IPS-20b (cell line): ENCODE measurements at regions not wholly inside any gene's neighbourhood (a gene's known extent, or its start where the extent isn't known, plus 50 kb on each side); places are given as distances from the start of the nearest gene placed in this dataset.

Source experiments
- H3K27ac ChIP-seq: one replicate; pipeline ENCODE4 v1.5.1; 2013; ENCODE audit warnings: low read length
- H3K27me3 ChIP-seq: 2 replicates; pipeline ENCODE4 v1.6.1; 2013; ENCODE audit warnings: mild to moderate bottlenecking, low read length, inconsistent platforms; ENCODE audit not compliant: insufficient read depth
- H3K36me3 ChIP-seq: 2 replicates; pipeline ENCODE4 v1.6.1; 2013; ENCODE audit warnings: low read depth, mild to moderate bottlenecking, inconsistent platforms, low read length, moderate library complexity; ENCODE audit not compliant: insufficient read depth
- H3K4me1 ChIP-seq: 2 replicates; pipeline ENCODE4 v1.6.1; 2013; ENCODE audit warnings: mild to moderate bottlenecking, control low read depth, inconsistent platforms, low read length, moderate library complexity; ENCODE audit not compliant: insufficient read depth
- H3K4me3 ChIP-seq: 2 replicates; pipeline ENCODE4 v1.5.1; 2013; ENCODE audit warnings: mild to moderate bottlenecking, low read length, inconsistent platforms
- H3K9ac ChIP-seq: 2 replicates; pipeline ENCODE4 v1.6.1; 2013; ENCODE audit warnings: low read depth, mild to moderate bottlenecking, inconsistent platforms, low read length, moderate library complexity
- H3K9me3 ChIP-seq: 2 replicates; pipeline ENCODE4 v1.6.1; 2013; ENCODE audit warnings: mild to moderate bottlenecking, low read depth, low read length, inconsistent platforms; ENCODE audit not compliant: insufficient read depth

- Histone ChIP-seq H3K4me3 (no peak overlapping the region), H3K9ac (no peak overlapping the region), H3K36me3 (no peaks in the 10 kb centered on the region), H3K4me1 (no peaks in the 10 kb centered on the region), H3K27me3 (no peaks in the 10 kb centered on the region), H3K27ac (no peak overlapping the region), H3K9me3 (no peaks in the 10 kb centered on the region)
These were observed 484.4 kb downstream of the PLA2G4A start for GRCh38 chr1:187313115-187313514.

- H3K9ac ChIP-seq: no peak overlapping the region
- H3K27me3 ChIP-seq: no peaks in the 10 kb centered on the region
- H3K9me3 ChIP-seq: no peaks in the 10 kb centered on the region
- H3K4me1 ChIP-seq: no peaks in the 10 kb centered on the region
- H3K4me3 ChIP-seq: no peak overlapping the region
- H3K27ac ChIP-seq: no peak overlapping the region
- H3K36me3 ChIP-seq: no peaks in the 10 kb centered on the region
These were observed 497.8 kb downstream of the PLA2G4A start for GRCh38 chr1:187326557-187326956.

- no peaks in the 10 kb centered on the region for H3K36me3 ChIP-seq
- no peak overlapping the region for H3K4me3 ChIP-seq
- H3K9ac ChIP-seq: no peak overlapping the region
- no peaks in the 10 kb centered on the region for H3K4me1 ChIP-seq
- no peak overlapping the region for H3K27ac ChIP-seq
- H3K9me3 ChIP-seq: no peaks in the 10 kb centered on the region
- H3K27me3 ChIP-seq: no peaks in the 10 kb centered on the region
These were observed 507.9 kb downstream of the PLA2G4A start for GRCh38 chr1:187336441-187337168.

GRCh38 chr1:187338762-187339412 lies 510.1 kb downstream of the PLA2G4A start:
- no peaks in the 10 kb centered on the region for H3K4me1 ChIP-seq
- no peak overlapping the region for H3K4me3 ChIP-seq
- no peaks in the 10 kb centered on the region for H3K27me3 ChIP-seq
- H3K9ac ChIP-seq: no peak overlapping the region
- no peaks in the 10 kb centered on the region for H3K9me3 ChIP-seq
- no peak overlapping the region for H3K27ac ChIP-seq
- no peaks in the 10 kb centered on the region for H3K36me3 ChIP-seq

- Histone ChIP-seq H3K4me1 (no peaks in the 10 kb centered on the region), H3K9ac (no peak overlapping the region), H3K27me3 (no peaks in the 10 kb centered on the region), H3K4me3 (no peak overlapping the region), H3K36me3 (no peaks in the 10 kb centered on the region), H3K9me3 (no peaks in the 10 kb centered on the region), H3K27ac (no peak overlapping the region)
These were observed 513.7 kb downstream of the PLA2G4A start for GRCh38 chr1:187342495-187342894.

- H3K9me3 ChIP-seq: no peaks in the 10 kb centered on the region
- H3K27ac ChIP-seq: no peak overlapping the region
- H3K4me1 ChIP-seq: peaks cover 6% of the 10 kb centered on the region; the same call in 1 of the 2 replicates
- H3K36me3 ChIP-seq: no peaks in the 10 kb centered on the region
- no peak overlapping the region for H3K4me3 ChIP-seq
- no peak overlapping the region for H3K9ac ChIP-seq
- no peaks in the 10 kb centered on the region for H3K27me3 ChIP-seq
These were observed 545.3 kb downstream of the PLA2G4A start for GRCh38 chr1:187374082-187374481.

GRCh38 chr1:187374742-187375141 lies 546.0 kb downstream of the PLA2G4A start:
- H3K4me3 ChIP-seq: no peak overlapping the region
- no peaks in the 10 kb centered on the region for H3K27me3 ChIP-seq
- H3K4me1 ChIP-seq: peaks cover 6% of the 10 kb centered on the region; the same call in 1 of the 2 replicates
- no peaks in the 10 kb centered on the region for H3K36me3 ChIP-seq
- no peak overlapping the region for H3K27ac ChIP-seq
- H3K9me3 ChIP-seq: no peaks in the 10 kb centered on the region
- H3K9ac ChIP-seq: no peak overlapping the region

- no peak overlapping the region for H3K9ac ChIP-seq
- H3K4me3 ChIP-seq: no peak overlapping the region
- no peaks in the 10 kb centered on the region for H3K9me3 ChIP-seq
- H3K36me3 ChIP-seq: no peaks in the 10 kb centered on the region
- no peak overlapping the region for H3K27ac ChIP-seq
- H3K27me3 ChIP-seq: no peaks in the 10 kb centered on the region
- H3K4me1 ChIP-seq: no peaks in the 10 kb centered on the region; the same call in 1 of the 2 replicates
These were observed 554.6 kb downstream of the PLA2G4A start for GRCh38 chr1:187383366-187383765.

GRCh38 chr1:187384504-187384903 lies 555.8 kb downstream of the PLA2G4A start:
- no peaks in the 10 kb centered on the region for H3K27me3 ChIP-seq
- H3K4me1 ChIP-seq: no peaks in the 10 kb centered on the region; the same call in 1 of the 2 replicates
- no peak overlapping the region for H3K9ac ChIP-seq

GRCh38 chr1:187390215-187390818 lies 561.6 kb downstream of the PLA2G4A start:
- H3K4me1 ChIP-seq: peaks cover 11% of the 10 kb centered on the region; the same call in 1 of the 2 replicates
- no peak overlapping the region for H3K9ac ChIP-seq
- no peaks in the 10 kb centered on the region for H3K36me3 ChIP-seq
- H3K27me3 ChIP-seq: no peaks in the 10 kb centered on the region
- H3K4me3 ChIP-seq: no peak overlapping the region
- no peaks in the 10 kb centered on the region for H3K9me3 ChIP-seq
- H3K27ac ChIP-seq: no peak overlapping the region

More at GRCh38 chr1:187384504-187384903, 555.8 kb downstream of the PLA2G4A start:
- no peaks in the 10 kb centered on the region for H3K36me3 ChIP-seq
- no peaks in the 10 kb centered on the region for H3K9me3 ChIP-seq
- no peak overlapping the region for H3K27ac ChIP-seq
- no peak overlapping the region for H3K4me3 ChIP-seq

- H3K36me3 ChIP-seq: no peaks in the 10 kb centered on the region
- no peak overlapping the region for H3K4me3 ChIP-seq
- H3K27ac ChIP-seq: no peak overlapping the region
These were observed 567.5 kb downstream of the PLA2G4A start for GRCh38 chr1:187396226-187396625.

More at GRCh38 chr1:187396226-187396625, 567.5 kb downstream of the PLA2G4A start:
- no peaks in the 10 kb centered on the region for H3K27me3 ChIP-seq
- H3K9ac ChIP-seq: no peak overlapping the region
- 0 out of 2 replicates have a peak, but pooled peaks cover 3% of the 10 kb centered on the region for H3K4me1 ChIP-seq
- no peaks in the 10 kb centered on the region for H3K9me3 ChIP-seq
